GM18498 (cell line): ENCODE measurements at regions not wholly inside any gene's neighbourhood (a gene's known extent, or its start where the extent isn't known, plus 50 kb on each side); places are given as distances from the start of the nearest gene placed in this dataset.
"Not testable (repeated sequence)": the region's sequence is repeated elsewhere in the genome, so short reads cannot be mapped to it uniquely, and the experiment has no call there.

Experiments
- ATAC-seq: cut with Tn5 transposase; IDR thresholded peaks from one replicate; pipeline ENCODE4 v1.9.1; 2021; ENCODE audit warnings: mild to moderate bottlenecking, moderate library complexity; ENCODE audit not compliant: unreplicated experiment

- not testable (repeated sequence) for ATAC-seq
Measured at GRCh38 chr4:3926271-3926670, 160.1 kb downstream of the ADRA2C start.

GRCh38 chr4:3926969-3927755 lies 161.0 kb downstream of the ADRA2C start:
- not testable (repeated sequence) for ATAC-seq

GRCh38 chr4:3929431-3929830 lies 163.2 kb downstream of the ADRA2C start:
- not testable (repeated sequence) for ATAC-seq

GRCh38 chr4:3932734-3933133 lies 166.5 kb downstream of the ADRA2C start:
- ATAC-seq = not testable (repeated sequence)

- ATAC-seq = not testable (repeated sequence)
Measured at GRCh38 chr4:3935406-3935805, 169.2 kb downstream of the ADRA2C start.

- ATAC-seq = no peak
Measured at GRCh38 chr4:3936184-3936583, 170.0 kb downstream of the ADRA2C start.

GRCh38 chr4:3937849-3938562 lies 171.8 kb downstream of the ADRA2C start:
- ATAC-seq = not testable (repeated sequence)

GRCh38 chr4:3938676-3939075 lies 172.5 kb downstream of the ADRA2C start:
- ATAC-seq = not testable (repeated sequence)

- ATAC-seq = not testable (repeated sequence)
Measured at GRCh38 chr4:3939954-3940591, 173.9 kb downstream of the ADRA2C start.

- not testable (repeated sequence) for ATAC-seq
Measured at GRCh38 chr4:3941735-3942522, 175.7 kb downstream of the ADRA2C start.

- ATAC-seq = not testable (repeated sequence)
Measured at GRCh38 chr4:3942569-3942971, 176.4 kb downstream of the ADRA2C start.

GRCh38 chr4:3943051-3943450 lies 176.9 kb downstream of the ADRA2C start:
- ATAC-seq = not testable (repeated sequence)

- ATAC-seq = no peak
Measured at GRCh38 chr4:3945511-3946290, 179.5 kb downstream of the ADRA2C start.

- not testable (repeated sequence) for ATAC-seq
Measured at GRCh38 chr4:3946553-3946952, 180.4 kb downstream of the ADRA2C start.

GRCh38 chr4:3947761-3948160 lies 181.6 kb downstream of the ADRA2C start:
- not testable (repeated sequence) for ATAC-seq

GRCh38 chr4:3948210-3948609 lies 182.0 kb downstream of the ADRA2C start:
- ATAC-seq = not testable (repeated sequence)

- not testable (repeated sequence) for ATAC-seq
Measured at GRCh38 chr4:3949916-3950315, 183.7 kb downstream of the ADRA2C start.

- ATAC-seq = not testable (repeated sequence)
Measured at GRCh38 chr4:3952443-3953139, 186.4 kb downstream of the ADRA2C start.

GRCh38 chr4:3953140-3953489 lies 186.9 kb downstream of the ADRA2C start:
- not testable (repeated sequence) for ATAC-seq
